WERI-Rb-1 (cell line): ENCODE measurements at regions not wholly inside any gene's neighbourhood (a gene's known extent, or its start where the extent isn't known, plus 50 kb on each side); places are given as distances from the start of the nearest gene placed in this dataset.
"Not testable (repeated sequence)": the region's sequence is repeated elsewhere in the genome, so short reads cannot be mapped to it uniquely, and the experiment has no call there.

Experiments
- DNase-seq: peaks from one replicate; pipeline ENCODE4 v3.0.0-alpha.2; 2020
- H3K27ac ChIP-seq: fragments of 250-450 bp; sonication (Bioruptor Pico); 2 replicates; pipeline ENCODE4 v1.5.1; 2020; ENCODE audit warnings: mild to moderate bottlenecking, moderate library complexity
- H3K27me3 ChIP-seq: fragments of 250-450 bp; sonication (Bioruptor Pico); 2 replicates; pipeline ENCODE4 v1.5.1; 2021; ENCODE audit warnings: mild to moderate bottlenecking, low read depth, moderate library complexity; ENCODE audit not compliant: insufficient read depth, severe bottlenecking
- H3K36me3 ChIP-seq: fragments of 250-450 bp; sonication (Bioruptor Pico); 2 replicates; pipeline ENCODE4 v1.5.1; 2020; ENCODE audit warnings: mild to moderate bottlenecking, moderate library complexity
- H3K4me3 ChIP-seq: 2 replicates; pipeline ENCODE4 v1.5.1; 2011; ENCODE audit warnings: low read depth, mild to moderate bottlenecking, control low read depth, low read length
- H3K9me3 ChIP-seq: fragments of 250-450 bp; sonication (Bioruptor Pico); 2 replicates; pipeline ENCODE4 v1.5.1; 2021; ENCODE audit warnings: mild to moderate bottlenecking, moderate library complexity; ENCODE audit not compliant: severe bottlenecking
- TF ChIP-seq, protein P1 (sequence below): IDR thresholded peaks from 2 replicates; pipeline ENCODE4 v1.5.1; 2011; ENCODE audit warnings: low read depth, mild to moderate bottlenecking, control low read depth, inconsistent platforms, low read length

DNA sequence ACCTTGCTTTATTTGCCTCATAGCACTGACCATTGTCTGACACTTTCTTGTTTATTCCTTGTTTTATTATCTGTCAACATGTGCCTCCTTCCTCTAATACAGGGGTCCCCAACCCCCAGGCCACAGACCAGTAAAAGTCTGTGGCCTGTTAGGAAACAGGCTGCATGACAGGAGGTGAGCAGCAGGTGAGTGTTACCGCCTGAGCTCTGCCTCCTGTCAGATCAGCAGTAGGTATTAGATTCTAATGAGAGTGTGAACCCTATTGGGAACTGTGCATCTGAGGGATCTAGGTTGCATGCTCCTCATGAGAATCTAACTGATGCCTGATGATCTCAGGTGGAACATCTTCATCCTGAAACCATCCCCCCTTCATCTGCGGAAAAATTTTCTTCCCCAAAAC lies 228.0 kb downstream of the HINT1 start:
- DNase-seq = no peak
- no peak overlapping the region for H3K27ac ChIP-seq
- no peaks in the 10 kb centered on the region for H3K27me3 ChIP-seq
- no peak overlapping the region for H3K4me3 ChIP-seq
- TF ChIP-seq, protein P1, sequence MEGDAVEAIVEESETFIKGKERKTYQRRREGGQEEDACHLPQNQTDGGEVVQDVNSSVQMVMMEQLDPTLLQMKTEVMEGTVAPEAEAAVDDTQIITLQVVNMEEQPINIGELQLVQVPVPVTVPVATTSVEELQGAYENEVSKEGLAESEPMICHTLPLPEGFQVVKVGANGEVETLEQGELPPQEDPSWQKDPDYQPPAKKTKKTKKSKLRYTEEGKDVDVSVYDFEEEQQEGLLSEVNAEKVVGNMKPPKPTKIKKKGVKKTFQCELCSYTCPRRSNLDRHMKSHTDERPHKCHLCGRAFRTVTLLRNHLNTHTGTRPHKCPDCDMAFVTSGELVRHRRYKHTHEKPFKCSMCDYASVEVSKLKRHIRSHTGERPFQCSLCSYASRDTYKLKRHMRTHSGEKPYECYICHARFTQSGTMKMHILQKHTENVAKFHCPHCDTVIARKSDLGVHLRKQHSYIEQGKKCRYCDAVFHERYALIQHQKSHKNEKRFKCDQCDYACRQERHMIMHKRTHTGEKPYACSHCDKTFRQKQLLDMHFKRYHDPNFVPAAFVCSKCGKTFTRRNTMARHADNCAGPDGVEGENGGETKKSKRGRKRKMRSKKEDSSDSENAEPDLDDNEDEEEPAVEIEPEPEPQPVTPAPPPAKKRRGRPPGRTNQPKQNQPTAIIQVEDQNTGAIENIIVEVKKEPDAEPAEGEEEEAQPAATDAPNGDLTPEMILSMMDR = no peak
- no peaks in the 10 kb centered on the region for H3K9me3 ChIP-seq
- H3K36me3 ChIP-seq = no peaks in the 10 kb centered on the region

DNA sequence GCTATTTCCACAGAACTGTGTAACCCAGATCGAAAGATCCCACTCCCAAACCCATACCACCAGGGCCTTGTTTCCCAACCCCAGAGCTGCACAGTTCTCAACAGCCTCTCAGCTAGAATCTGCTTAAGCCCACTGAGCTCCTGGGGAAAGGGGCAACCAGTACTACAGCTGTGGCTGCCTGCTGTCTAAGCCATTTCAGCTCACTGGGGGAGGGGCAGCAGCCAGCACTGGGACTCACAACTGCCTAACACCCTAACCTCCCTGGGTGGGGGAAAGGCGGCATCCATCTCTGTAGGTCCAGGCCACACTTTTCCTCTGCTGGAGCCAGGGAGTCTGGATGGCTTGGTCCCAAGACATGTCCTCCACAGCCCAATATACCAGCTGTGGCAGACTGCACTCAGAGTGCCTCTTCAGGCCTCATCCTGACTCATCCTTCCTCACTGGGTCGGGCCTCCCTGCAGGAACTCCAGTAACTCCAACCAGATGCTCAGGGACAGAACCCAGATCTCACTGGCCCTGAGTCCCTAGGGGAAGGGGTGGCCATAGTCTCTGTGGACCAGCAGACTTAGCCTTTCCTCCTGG lies 241.4 kb downstream of the HINT1 start:
- Histone ChIP-seq H3K36me3 (no peaks in the 10 kb centered on the region), H3K27me3 (no peaks in the 10 kb centered on the region), H3K9me3 (no peaks in the 10 kb centered on the region), H3K4me3 (no peak overlapping the region), H3K27ac (no peak overlapping the region)
- peak; percentile 59 for DNase-seq
- TF ChIP-seq, protein P1 = no peak

DNA sequence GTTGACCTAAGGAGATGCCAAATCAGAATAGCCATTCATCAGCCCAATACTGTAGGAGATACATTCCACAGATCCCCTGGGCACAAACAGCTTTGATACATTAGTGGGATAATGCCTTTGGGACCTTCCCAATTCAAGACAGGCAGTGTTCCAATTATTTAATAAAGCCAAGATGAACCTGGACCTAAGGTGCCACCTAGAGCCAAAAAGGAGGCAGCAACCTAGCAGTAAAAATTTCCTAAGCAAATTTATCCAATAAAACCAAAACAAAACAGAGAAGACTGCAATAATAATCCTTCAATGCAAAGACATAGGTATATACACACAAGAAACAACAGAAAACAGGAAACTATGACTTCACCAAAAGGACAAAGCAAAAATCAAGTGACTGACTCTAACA lies 253.0 kb downstream of the HINT1 start:
- H3K27me3 ChIP-seq = no peaks in the 10 kb centered on the region
- H3K27ac ChIP-seq = no peak overlapping the region
- TF ChIP-seq, protein P1 = no peak; the same call in 1 of the 2 replicates
- no peak overlapping the region for H3K4me3 ChIP-seq
- no peak for DNase-seq
- H3K36me3 ChIP-seq = no peaks in the 10 kb centered on the region
- H3K9me3 ChIP-seq = no peaks in the 10 kb centered on the region

DNA sequence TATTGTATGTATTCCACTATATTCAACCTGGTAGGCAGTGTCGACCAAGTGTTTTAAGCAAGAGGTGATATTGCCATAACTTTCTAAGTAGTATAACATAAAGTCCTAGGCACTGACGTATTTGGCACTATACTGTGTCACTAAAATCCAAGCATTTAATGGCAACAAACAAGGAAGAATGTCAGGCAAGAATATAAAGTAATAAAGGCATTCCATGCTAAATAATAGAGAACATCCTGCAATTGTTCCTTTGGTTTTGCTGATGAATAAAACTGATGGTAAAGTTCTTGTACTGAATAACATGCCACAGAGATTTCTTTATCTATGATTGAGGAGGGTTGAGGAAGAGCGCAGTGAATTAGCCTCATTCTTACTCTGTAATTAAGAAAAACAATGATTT lies 256.9 kb downstream of the HINT1 start:
- no peaks in the 10 kb centered on the region for H3K36me3 ChIP-seq
- TF ChIP-seq, protein P1 = no peak
- no peaks in the 10 kb centered on the region for H3K27me3 ChIP-seq
- H3K9me3 ChIP-seq = no peaks in the 10 kb centered on the region
- H3K27ac ChIP-seq = no peak overlapping the region
- no peak overlapping the region for H3K4me3 ChIP-seq
- no peak for DNase-seq

DNA sequence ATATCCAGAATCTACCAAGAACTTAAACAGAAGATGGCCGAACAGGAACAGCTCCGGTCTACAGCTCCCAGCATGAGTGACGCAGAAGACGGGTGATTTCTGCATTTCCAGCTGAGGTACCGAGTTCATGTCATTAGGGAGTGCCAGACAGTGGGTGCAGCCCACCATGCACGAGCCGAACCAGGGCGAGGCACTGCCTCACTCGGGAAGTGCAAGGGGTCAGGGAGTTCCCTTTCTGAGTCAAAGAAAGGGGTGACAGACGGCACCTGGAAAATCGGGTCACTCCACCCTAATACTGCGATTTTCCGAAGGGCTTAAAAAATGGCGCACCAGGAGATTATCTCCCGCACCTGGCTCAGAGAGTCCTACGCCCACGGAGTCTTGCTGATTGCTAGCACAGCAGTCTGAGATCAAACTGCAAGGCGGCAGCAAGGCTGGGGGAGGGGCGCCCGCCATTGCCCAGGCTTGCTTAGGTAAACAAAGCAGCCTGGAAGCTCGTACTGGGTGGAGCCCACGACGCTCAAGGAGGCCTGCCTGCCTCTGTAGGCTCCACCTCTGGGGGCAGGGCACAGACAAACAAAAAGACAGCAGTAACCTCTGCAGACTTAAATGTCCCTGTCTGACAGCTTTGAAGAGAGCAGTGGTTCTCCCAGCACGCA lies 267.4 kb downstream of the HINT1 start:
- H3K27ac ChIP-seq = not testable (repeated sequence)
- peak; percentile 16 for DNase-seq

DNA sequence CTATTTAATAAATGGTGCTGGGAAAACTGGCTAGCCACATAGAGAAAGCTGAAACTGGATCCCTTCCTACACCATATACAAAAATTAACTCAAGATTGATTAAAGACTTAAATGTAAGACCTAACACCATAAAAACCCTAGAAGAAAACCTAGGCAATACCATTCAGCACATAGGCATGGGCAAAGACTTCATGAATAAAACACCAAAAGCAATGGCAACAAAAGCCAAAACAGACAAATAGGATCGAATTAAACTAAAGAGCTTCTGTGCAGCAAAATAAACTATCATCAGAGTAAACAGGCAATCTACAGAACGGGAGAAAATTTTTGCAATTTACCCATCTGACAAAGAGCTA lies 267.9 kb downstream of the HINT1 start:
- H3K4me3 ChIP-seq, DNase-seq, H3K27ac ChIP-seq, H3K9me3 ChIP-seq, H3K36me3 ChIP-seq, H3K27me3 ChIP-seq: not testable (repeated sequence)

More for the DNA sequence above, 267.4 kb downstream of the HINT1 start:
- H3K36me3 ChIP-seq, H3K9me3 ChIP-seq, H3K27me3 ChIP-seq: not testable (repeated sequence)
- peak overlapping the region; percentile 19; the same call in 1 of the 2 replicates for H3K4me3 ChIP-seq

DNA sequence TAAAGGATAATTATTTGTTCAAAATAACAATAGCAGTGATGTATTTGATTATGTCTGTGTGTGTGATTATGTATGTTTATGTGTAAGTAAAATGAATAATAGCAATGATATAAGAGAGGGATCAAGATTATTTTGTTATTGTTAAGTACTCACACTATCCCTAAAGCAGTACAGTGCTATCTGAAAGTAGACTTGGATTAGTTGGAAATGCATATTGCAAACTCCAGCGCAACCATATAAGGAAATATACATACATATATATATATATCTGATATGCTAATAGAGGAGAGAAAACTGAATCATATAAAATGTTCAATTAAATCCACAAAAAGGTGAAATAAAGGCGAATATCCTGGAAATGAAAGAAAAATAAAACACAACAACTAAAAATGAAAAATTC lies 268.4 kb downstream of the HINT1 start:
- Histone ChIP-seq H3K9me3 (no peaks in the 10 kb centered on the region), H3K4me3 (no peak overlapping the region), H3K27ac (no peak overlapping the region), H3K36me3 (no peaks in the 10 kb centered on the region), H3K27me3 (no peaks in the 10 kb centered on the region)
- TF ChIP-seq, protein P1 = no peak
- DNase-seq = no peak
